ENCODE measurements at regions not wholly inside any gene's neighbourhood (a gene's known extent, or its start where the extent isn't known, plus 50 kb on each side); places are given as distances from the start of the nearest gene placed in this dataset.

- no peak overlapping the region for H3K4me3 ChIP-seq
- H3K4me1 ChIP-seq: no peaks in the 10 kb centered on the region
- no peaks in the 10 kb centered on the region for H3K36me3 ChIP-seq
- WGBS, 2 donors (ENCODE audit: low coverage in 1 of 2): 46 to 66% methylated on average over 10 of the region's 10 CpGs
- TF ChIP-seq POLR2AphosphoS5 (IDR thresholded peaks at IDR 0.05) (no peak), CTCF (IDR thresholded peaks at IDR 0.05) (no peak), POLR2A (IDR thresholded peaks at IDR 0.05) (no peak), EP300 (IDR thresholded peaks at IDR 0.05) (no peak)
- peaks cover 8% of the 10 kb centered on the region for H3K27me3 ChIP-seq
- no peak for ATAC-seq
- H3K27ac ChIP-seq: no peak overlapping the region
- peaks cover 0 to 15% (median 0%) of the 10 kb centered on the region in 3 donors for H3K9me3 ChIP-seq
Observed at GRCh38 chr19:31023038-31023437, 326.2 kb downstream of the TSHZ3 start.

GRCh38 chr19:31018936-31019335, 330.3 kb downstream of the TSHZ3 start:
- no peaks in the 10 kb centered on the region for H3K36me3 ChIP-seq
- TF ChIP-seq CTCF (IDR thresholded peaks at IDR 0.05) (no peak), POLR2AphosphoS5 (IDR thresholded peaks at IDR 0.05) (no peak), EP300 (IDR thresholded peaks at IDR 0.05) (no peak), POLR2A (IDR thresholded peaks at IDR 0.05) (no peak)

GRCh38 chr19:31015778-31016177, 333.5 kb downstream of the TSHZ3 start:
- TF ChIP-seq CTCF (IDR thresholded peaks at IDR 0.05) (no peak), POLR2AphosphoS5 (IDR thresholded peaks at IDR 0.05) (no peak), POLR2A (IDR thresholded peaks at IDR 0.05) (no peak), EP300 (IDR thresholded peaks at IDR 0.05) (no peak)
- WGBS, 2 donors (ENCODE audit: low coverage in 1 of 2): 74 to 83% methylated on average over 1 to 4 of the region's 4 CpGs
- no peak for ATAC-seq

More at GRCh38 chr19:31018936-31019335, 330.3 kb downstream of the TSHZ3 start:
- no peak overlapping the region for H3K4me3 ChIP-seq
- no peaks in the 10 kb centered on the region for H3K4me1 ChIP-seq
- H3K27ac ChIP-seq: no peak overlapping the region
- H3K27me3 ChIP-seq: no peaks in the 10 kb centered on the region
- whole genome bisulfite sequencing, 2 donors (ENCODE audit: low coverage in 1 of 2): 90 to 97% methylated on average over 5 of the region's 5 CpGs
- no peak for ATAC-seq
- peaks cover 0 to 2% (median 0%) of the 10 kb centered on the region in 3 donors for H3K9me3 ChIP-seq

GRCh38 chr19:31014668-31015067, 334.6 kb downstream of the TSHZ3 start:
- H3K27ac ChIP-seq: no peak overlapping the region
- H3K9me3 ChIP-seq: no peaks in the 10 kb centered on the region
- no peaks in the 10 kb centered on the region for H3K4me1 ChIP-seq
- no peak overlapping the region for H3K4me3 ChIP-seq
- TF ChIP-seq CTCF (IDR thresholded peaks at IDR 0.05) (no peak), EP300 (IDR thresholded peaks at IDR 0.05) (no peak), POLR2AphosphoS5 (IDR thresholded peaks at IDR 0.05) (no peak), POLR2A (IDR thresholded peaks at IDR 0.05) (no peak)
- no peaks in the 10 kb centered on the region for H3K27me3 ChIP-seq
- no peak for ATAC-seq
- no peaks in the 10 kb centered on the region for H3K36me3 ChIP-seq

More at GRCh38 chr19:31015778-31016177, 333.5 kb downstream of the TSHZ3 start:
- H3K9me3 ChIP-seq: no peaks in the 10 kb centered on the region
- no peaks in the 10 kb centered on the region for H3K27me3 ChIP-seq
- H3K27ac ChIP-seq: no peak overlapping the region
- H3K4me1 ChIP-seq: no peaks in the 10 kb centered on the region
- no peaks in the 10 kb centered on the region for H3K36me3 ChIP-seq
- no peak overlapping the region for H3K4me3 ChIP-seq

- no peak for ATAC-seq
- Histone ChIP-seq H3K27ac (no peak overlapping the region), H3K27me3 (no peaks in the 10 kb centered on the region), H3K36me3 (no peaks in the 10 kb centered on the region), H3K9me3 (no peaks in the 10 kb centered on the region), H3K4me1 (no peaks in the 10 kb centered on the region), H3K4me3 (no peak overlapping the region)
- TF ChIP-seq POLR2AphosphoS5 (IDR thresholded peaks at IDR 0.05): no peak
- WGBS, 2 donors (ENCODE audit: low coverage in 1 of 2): 56 to 67% methylated on average over 1 to 5 of the region's 5 CpGs
Observed at GRCh38 chr19:31013384-31014020, 335.7 kb downstream of the TSHZ3 start.

Data from gastroesophageal sphincter (tissue), 4 donors.